Neural cell (in vitro differentiated cells): ENCODE measurements at regions not wholly inside any gene's neighbourhood (a gene's known extent, or its start where the extent isn't known, plus 50 kb on each side); places are given as distances from the start of the nearest gene placed in this dataset.

Experiments
- EP300 ChIP-seq: fragments of 450-650 bp; conservative IDR thresholded peaks from 2 replicates; pipeline ENCODE4 v1.6.1; 2014; ENCODE audit warnings: antibody characterized with exemption, mild to moderate bottlenecking, moderate library complexity; ENCODE audit not compliant: poor library complexity, severe bottlenecking
- EZH2 ChIP-seq: fragments of 200-600, 300-800 bp; shearing (Covaris generic), sonication (generic); IDR thresholded peaks from 2 replicates; pipeline ENCODE4 v1.6.1; 2014; ENCODE audit warnings: antibody characterized with exemption, low read length, borderline replicate concordance, mild to moderate bottlenecking; ENCODE audit not compliant: insufficient read depth, poor library complexity, severe bottlenecking
- MXI1 ChIP-seq: fragments of 450-650 bp; conservative IDR thresholded peaks from 2 replicates; pipeline ENCODE4 v1.6.1; 2014; ENCODE audit warnings: antibody characterized with exemption, mild to moderate bottlenecking; ENCODE audit not compliant: poor library complexity, severe bottlenecking
- POLR2AphosphoS5 ChIP-seq: IDR thresholded peaks from 2 replicates; pipeline ENCODE4 v1.6.1; 2012
- SMC3 ChIP-seq: fragments of 450-650 bp; conservative IDR thresholded peaks from 2 replicates; pipeline ENCODE4 v1.6.1; 2014; ENCODE audit warnings: antibody characterized with exemption, mild to moderate bottlenecking, moderate library complexity; ENCODE audit not compliant: poor library complexity
- TAF1 ChIP-seq: IDR thresholded peaks from 2 replicates; pipeline ENCODE4 v1.6.1; 2012; ENCODE audit warnings: low read depth
- TF ChIP-seq, protein P1 (sequence below): fragments of 450-650 bp; IDR thresholded peaks from 2 replicates; pipeline ENCODE4 v1.5.1; 2014; ENCODE audit warnings: antibody characterized with exemption, mild to moderate bottlenecking, moderate library complexity; ENCODE audit not compliant: poor library complexity, severe bottlenecking

GRCh38 chr14:49396801-49397200, 189.4 kb downstream of the RPS29 start:
- TF ChIP-seq, protein P1, sequence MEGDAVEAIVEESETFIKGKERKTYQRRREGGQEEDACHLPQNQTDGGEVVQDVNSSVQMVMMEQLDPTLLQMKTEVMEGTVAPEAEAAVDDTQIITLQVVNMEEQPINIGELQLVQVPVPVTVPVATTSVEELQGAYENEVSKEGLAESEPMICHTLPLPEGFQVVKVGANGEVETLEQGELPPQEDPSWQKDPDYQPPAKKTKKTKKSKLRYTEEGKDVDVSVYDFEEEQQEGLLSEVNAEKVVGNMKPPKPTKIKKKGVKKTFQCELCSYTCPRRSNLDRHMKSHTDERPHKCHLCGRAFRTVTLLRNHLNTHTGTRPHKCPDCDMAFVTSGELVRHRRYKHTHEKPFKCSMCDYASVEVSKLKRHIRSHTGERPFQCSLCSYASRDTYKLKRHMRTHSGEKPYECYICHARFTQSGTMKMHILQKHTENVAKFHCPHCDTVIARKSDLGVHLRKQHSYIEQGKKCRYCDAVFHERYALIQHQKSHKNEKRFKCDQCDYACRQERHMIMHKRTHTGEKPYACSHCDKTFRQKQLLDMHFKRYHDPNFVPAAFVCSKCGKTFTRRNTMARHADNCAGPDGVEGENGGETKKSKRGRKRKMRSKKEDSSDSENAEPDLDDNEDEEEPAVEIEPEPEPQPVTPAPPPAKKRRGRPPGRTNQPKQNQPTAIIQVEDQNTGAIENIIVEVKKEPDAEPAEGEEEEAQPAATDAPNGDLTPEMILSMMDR: no peak
- no peak for TF ChIP-seq EZH2
- TF ChIP-seq TAF1: no peak
- TF ChIP-seq POLR2AphosphoS5: no peak
- no peak for TF ChIP-seq MXI1
- TF ChIP-seq EP300: no peak
- no peak for TF ChIP-seq SMC3
